ENCODE measurements at regions not wholly inside any gene's neighbourhood (a gene's known extent, or its start where the extent isn't known, plus 50 kb on each side); places are given as distances from the start of the nearest gene placed in this dataset.
"Not testable (repeated sequence)": the region's sequence is repeated elsewhere in the genome, so short reads cannot be mapped to it uniquely, and the experiment has no call there.

- no peak for DNase-seq (ENCODE audit: extremely low spot score)
- ChIA-PET POLR2A (no interaction called here), CTCF (no interaction called here)
- TF ChIP-seq HDGF (IDR thresholded peaks at IDR 0.05; ENCODE audit: borderline replicate concordance) (no peak), SP1 (IDR thresholded peaks at IDR 0.05) (no peak), ELF4 (IDR thresholded peaks at IDR 0.05) (no peak), FOXK2 (IDR thresholded peaks at IDR 0.05) (no peak), LEF1 (IDR thresholded peaks at IDR 0.05; ENCODE audit: borderline replicate concordance) (no peak), ZNF384 (IDR thresholded peaks at IDR 0.05) (no peak), PKNOX1 (IDR thresholded peaks at IDR 0.05) (no peak), TARDBP (IDR thresholded peaks at IDR 0.05) (no peak), ARNT (IDR thresholded peaks at IDR 0.05) (no peak), BHLHE40 (IDR thresholded peaks at IDR 0.05; ENCODE audit: borderline replicate concordance) (no peak), CTBP1 (IDR thresholded peaks at IDR 0.05; ENCODE audit: borderline replicate concordance) (no peak), NFRKB (IDR thresholded peaks at IDR 0.05) (no peak), SUZ12 (IDR thresholded peaks at IDR 0.05) (no peak), FOXA1 (IDR thresholded peaks at IDR 0.05) (no peak), FOXM1 (IDR thresholded peaks at IDR 0.05; ENCODE audit: borderline replicate concordance) (no peak), L3MBTL2 (conservative IDR thresholded peaks at IDR 0.05) (no peak)
Observed at GRCh38 chr3:11910971-11911531, 64.4 kb upstream of the TAMM41 start.

- DNase-seq (ENCODE audit: extremely low spot score); CTCF ChIA-PET; POLR2A ChIA-PET: not testable (repeated sequence)
Observed at GRCh38 chr3:11911887-11912286, 65.2 kb upstream of the TAMM41 start.

GRCh38 chr3:11913316-11913715 is 66.6 kb upstream of the TAMM41 start:
- TF ChIP-seq ZNF384 (IDR thresholded peaks at IDR 0.05) (no peak), PKNOX1 (IDR thresholded peaks at IDR 0.05) (no peak), FOXA1 (IDR thresholded peaks at IDR 0.05) (no peak), FOXM1 (IDR thresholded peaks at IDR 0.05; ENCODE audit: borderline replicate concordance) (no peak), TARDBP (IDR thresholded peaks at IDR 0.05) (no peak), SP1 (IDR thresholded peaks at IDR 0.05) (no peak), NFRKB (IDR thresholded peaks at IDR 0.05) (no peak), ELF4 (IDR thresholded peaks at IDR 0.05) (no peak), FOXK2 (IDR thresholded peaks at IDR 0.05) (no peak), LEF1 (IDR thresholded peaks at IDR 0.05; ENCODE audit: borderline replicate concordance) (no peak), L3MBTL2 (conservative IDR thresholded peaks at IDR 0.05) (no peak), BHLHE40 (IDR thresholded peaks at IDR 0.05; ENCODE audit: borderline replicate concordance) (no peak), HDGF (IDR thresholded peaks at IDR 0.05; ENCODE audit: borderline replicate concordance) (no peak), SUZ12 (IDR thresholded peaks at IDR 0.05) (no peak), ARNT (IDR thresholded peaks at IDR 0.05) (no peak), CTBP1 (IDR thresholded peaks at IDR 0.05; ENCODE audit: borderline replicate concordance) (no peak)
- DNase-seq (ENCODE audit: extremely low spot score): no peak
- ChIA-PET POLR2A (no interaction called here), CTCF (no interaction called here)

GRCh38 chr3:11914041-11914440 is 67.4 kb upstream of the TAMM41 start:
- ChIA-PET CTCF (no interaction called here), POLR2A (no interaction called here)
- TF ChIP-seq SUZ12 (IDR thresholded peaks at IDR 0.05) (no peak), ARNT (IDR thresholded peaks at IDR 0.05) (no peak), FOXA1 (IDR thresholded peaks at IDR 0.05) (no peak), FOXK2 (IDR thresholded peaks at IDR 0.05) (no peak), TARDBP (IDR thresholded peaks at IDR 0.05) (no peak), L3MBTL2 (conservative IDR thresholded peaks at IDR 0.05) (no peak), ZNF384 (IDR thresholded peaks at IDR 0.05) (no peak), CTBP1 (IDR thresholded peaks at IDR 0.05; ENCODE audit: borderline replicate concordance) (no peak), LEF1 (IDR thresholded peaks at IDR 0.05; ENCODE audit: borderline replicate concordance) (no peak), SP1 (IDR thresholded peaks at IDR 0.05) (no peak), PKNOX1 (IDR thresholded peaks at IDR 0.05) (no peak), ELF4 (IDR thresholded peaks at IDR 0.05) (no peak)
- DNase-seq (ENCODE audit: extremely low spot score): no peak

GRCh38 chr3:11914651-11915050 is 68.0 kb upstream of the TAMM41 start:
- ChIA-PET CTCF (no interaction called here), POLR2A (no interaction called here)
- DNase-seq (ENCODE audit: extremely low spot score): no peak
- no peak for TF ChIP-seq ZNF384 (IDR thresholded peaks at IDR 0.05)
- TF ChIP-seq NFRKB (IDR thresholded peaks at IDR 0.05): no peak
- TF ChIP-seq FOXK2 (IDR thresholded peaks at IDR 0.05): no peak

GRCh38 chr3:11915621-11916424 is 69.1 kb upstream of the TAMM41 start:
- DNase-seq (ENCODE audit: extremely low spot score): no peak
- ChIA-PET CTCF (no interaction called here), POLR2A (no interaction called here)
- no peak for TF ChIP-seq NFRKB (IDR thresholded peaks at IDR 0.05)
- TF ChIP-seq FOXM1 (IDR thresholded peaks at IDR 0.05; ENCODE audit: borderline replicate concordance): no peak
- no peak for TF ChIP-seq ZNF384 (IDR thresholded peaks at IDR 0.05)
- no peak for TF ChIP-seq FOXK2 (IDR thresholded peaks at IDR 0.05)
- no peak for TF ChIP-seq FOXA1 (IDR thresholded peaks at IDR 0.05)
- no peak for TF ChIP-seq ELF4 (IDR thresholded peaks at IDR 0.05)
- TF ChIP-seq HDGF (IDR thresholded peaks at IDR 0.05; ENCODE audit: borderline replicate concordance): no peak
- no peak for TF ChIP-seq SP1 (IDR thresholded peaks at IDR 0.05)

GRCh38 chr3:11916425-11916762 is 69.7 kb upstream of the TAMM41 start:
- CTCF ChIA-PET; DNase-seq (ENCODE audit: extremely low spot score); POLR2A ChIA-PET: not testable (repeated sequence)
